Stimulated activated naive CD4-positive, alpha-beta T cell treated with Interleukin-2 at 50 U/mL for 16 hours (primary cell): ENCODE measurements at regions not wholly inside any gene's neighbourhood (a gene's known extent, or its start where the extent isn't known, plus 50 kb on each side); places are given as distances from the start of the nearest gene placed in this dataset.
"Not testable (repeated sequence)": the region's sequence is repeated elsewhere in the genome, so short reads cannot be mapped to it uniquely, and the experiment has no call there.

Experiments
- DNase-seq: peaks from one replicate; lab custom pipeline; 2025; lab: John Stamatoyannopoulos, UW

- no peak for DNase-seq
Measured at GRCh38 chr3:177476921-177477435, 279.7 kb upstream of the TBL1XR1 start.

- no peak for DNase-seq
Measured at GRCh38 chr3:177478170-177478867, 281.0 kb upstream of the TBL1XR1 start.

DNA sequence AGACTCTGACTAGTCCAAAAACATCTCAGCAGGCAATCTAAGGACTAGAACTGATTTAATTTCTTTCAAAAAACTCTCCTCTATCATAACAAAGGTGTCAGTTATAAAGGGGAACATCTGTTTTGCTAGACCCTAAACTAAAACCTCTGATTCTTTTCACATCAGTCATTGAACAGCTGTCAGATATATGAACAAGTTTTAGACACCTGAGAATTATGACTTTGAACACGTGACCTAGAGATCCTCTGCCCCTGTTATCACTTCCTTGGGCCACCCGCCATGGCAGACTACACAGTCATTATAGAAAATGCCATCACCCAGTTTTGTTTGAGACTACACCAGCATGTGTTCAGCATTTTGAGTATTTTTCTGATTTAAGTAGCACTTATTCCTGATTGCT lies 282.3 kb upstream of the TBL1XR1 start:
- no peak for DNase-seq

- DNase-seq, result no peak
Measured at GRCh38 chr3:177481329-177481728, 284.0 kb upstream of the TBL1XR1 start.

DNA sequence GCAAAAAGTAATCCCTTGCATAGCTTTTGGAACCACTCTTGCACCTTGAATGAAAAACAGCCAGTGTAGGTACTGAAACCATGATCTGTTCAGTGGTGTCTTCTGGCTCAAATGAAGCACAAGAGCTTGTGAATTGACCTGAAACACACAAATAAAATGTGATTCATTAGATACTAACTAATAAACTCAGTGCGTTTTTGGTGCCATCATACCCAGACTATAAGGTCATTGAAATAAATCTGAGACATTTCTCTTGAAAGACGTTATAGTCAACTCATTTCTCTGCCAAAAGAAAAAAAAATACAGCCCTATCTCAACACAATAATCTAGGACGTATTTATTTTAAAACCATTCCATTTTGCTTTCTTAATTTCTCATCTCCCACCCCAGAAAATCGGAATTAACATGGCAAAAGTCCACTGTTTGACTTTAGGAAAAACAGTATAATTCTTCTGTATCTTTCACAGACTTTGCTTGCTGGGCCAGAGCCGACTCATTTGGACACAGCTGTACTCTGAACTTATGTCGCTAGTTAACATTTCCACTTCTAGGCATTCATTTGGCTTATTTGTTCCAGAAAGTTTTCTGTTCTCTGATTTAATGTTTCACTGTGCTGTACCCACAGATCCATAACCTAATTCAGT lies 284.9 kb upstream of the TBL1XR1 start:
- no peak for DNase-seq

GRCh38 chr3:177483182-177483967 lies 286.1 kb upstream of the TBL1XR1 start:
- DNase-seq, result no peak

- DNase-seq, result no peak
Measured at GRCh38 chr3:177484206-177484605, 286.9 kb upstream of the TBL1XR1 start.

GRCh38 chr3:177484926-177485325 lies 287.6 kb upstream of the TBL1XR1 start:
- DNase-seq, result no peak

- DNase-seq, result no peak
Measured at GRCh38 chr3:177487635-177488186, 290.4 kb upstream of the TBL1XR1 start.

DNA sequence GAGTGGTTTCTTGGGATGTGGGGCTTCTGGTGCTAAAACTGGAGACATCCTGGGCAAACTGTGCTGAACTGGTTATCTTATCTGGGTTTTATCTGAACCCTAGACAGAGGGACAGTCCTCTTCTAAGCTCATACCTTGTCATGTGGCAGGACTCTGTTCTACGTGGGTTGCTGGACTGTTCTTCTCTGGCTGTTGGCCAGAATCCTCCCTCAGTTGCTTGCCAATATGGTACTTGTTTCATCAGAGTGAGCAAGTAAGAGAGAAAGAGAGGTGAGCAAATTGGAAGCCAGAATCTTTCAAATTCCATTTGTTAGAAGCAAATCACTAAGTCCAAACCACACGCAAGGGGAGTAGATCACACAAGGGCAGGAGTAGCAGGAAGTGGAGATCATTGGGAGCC lies 291.5 kb upstream of the TBL1XR1 start:
- no peak for DNase-seq

- no peak for DNase-seq
Measured at GRCh38 chr3:177490626-177491025, 293.3 kb upstream of the TBL1XR1 start.

DNA sequence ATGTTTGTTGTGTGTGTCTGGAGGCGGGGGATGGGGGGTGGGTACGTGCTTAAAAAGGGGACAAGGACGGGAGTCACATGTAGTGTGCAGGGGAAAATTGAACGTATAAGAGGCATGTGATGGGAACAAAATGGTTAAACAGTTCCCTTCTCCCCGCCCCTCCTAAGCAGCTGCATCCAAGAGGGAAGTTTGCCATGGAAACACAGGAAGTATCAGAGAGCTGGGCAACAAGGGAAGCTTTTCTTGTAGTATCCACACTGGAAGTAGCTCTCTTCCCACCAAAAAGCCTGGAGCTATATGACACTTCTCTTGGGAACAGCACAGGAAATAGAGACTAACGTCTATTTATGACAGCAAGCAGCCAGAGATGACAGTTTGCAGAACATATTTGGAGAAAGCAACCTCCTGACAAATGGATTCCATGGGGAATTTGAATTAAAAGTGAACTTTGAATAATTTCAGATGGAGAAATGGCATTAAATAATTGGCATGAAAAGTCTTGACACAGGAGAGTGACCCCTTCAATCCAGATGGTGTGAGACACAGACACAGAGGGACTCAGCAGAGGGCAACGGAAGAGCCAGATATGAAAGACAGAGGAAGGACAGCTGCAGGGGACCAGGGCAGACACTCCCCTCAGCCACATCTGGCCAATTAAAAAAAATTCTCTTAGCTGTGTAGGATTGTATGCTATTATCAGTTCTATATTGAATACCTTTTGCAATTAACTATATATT lies 294.2 kb upstream of the TBL1XR1 start:
- DNase-seq, result no peak

DNA sequence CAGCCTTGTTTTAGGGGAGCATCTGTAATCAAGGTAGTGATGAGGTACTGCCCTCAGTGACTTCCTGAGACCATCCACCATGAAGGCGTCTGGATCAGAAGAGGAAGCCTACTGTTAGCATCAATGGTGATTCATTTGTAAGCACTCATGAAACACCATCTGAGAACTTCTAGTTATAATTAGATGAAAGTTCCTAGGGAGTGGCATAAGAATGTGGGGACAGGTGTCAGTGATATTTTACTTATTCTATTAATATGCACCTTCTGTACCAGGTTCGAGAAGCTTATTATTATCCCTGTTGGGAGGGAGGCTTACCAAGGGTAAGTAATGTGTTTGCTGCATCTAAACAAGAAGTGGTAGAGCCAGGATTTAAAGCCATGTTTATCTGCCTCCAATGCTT lies 295.8 kb upstream of the TBL1XR1 start:
- DNase-seq, result no peak

- no peak for DNase-seq
Measured at GRCh38 chr3:177494216-177494615, 296.9 kb upstream of the TBL1XR1 start.

- DNase-seq, result no peak
Measured at GRCh38 chr3:177495566-177495965, 298.3 kb upstream of the TBL1XR1 start.

- DNase-seq, result no peak
Measured at GRCh38 chr3:177498037-177498857, 301.0 kb upstream of the TBL1XR1 start.

GRCh38 chr3:177499039-177499438 lies 301.8 kb upstream of the TBL1XR1 start:
- not testable (repeated sequence) for DNase-seq

- no peak for DNase-seq
Measured at GRCh38 chr3:177499779-177500423, 302.6 kb upstream of the TBL1XR1 start.

- no peak for DNase-seq
Measured at GRCh38 chr3:177510693-177511216, 313.5 kb upstream of the TBL1XR1 start.
